Heart left ventricle (tissue), 16 donors: ENCODE measurements at regions not wholly inside any gene's neighbourhood (a gene's known extent, or its start where the extent isn't known, plus 50 kb on each side); places are given as distances from the start of the nearest gene placed in this dataset.

Source experiments
- ATAC-seq, 4 donors: fragments of 200-7000 bp; cut with Tn5 transposase; one replicate each; pipeline ENCODE4 v1.9.1; 2020 to 2022; ENCODE audit warnings: moderate library complexity in 4 of 4, mild to moderate bottlenecking in 3 of 4, moderate number of reproducible peaks in 1 of 4
- DNase-seq, 5 donors: peaks; one replicate each; pipeline ENCODE4 v3.0.0-alpha.2; 2020
- H3K27ac ChIP-seq, 12 donors: fragments of 200-600 bp; sonication (generic) in 4 of 12; one replicate each; pipeline versions ENCODE4 v1.5.0 to v1.8.0; 2016 to 2022; ENCODE audit warnings: mild to moderate bottlenecking in 2 of 12
- H3K27me3 ChIP-seq, 9 donors: fragments of 200-600 bp; sonication (generic) in 2 of 9; one replicate each; pipeline versions ENCODE4 v1.5.1 to v1.8.0; 2016 to 2022; ENCODE audit warnings: mild to moderate bottlenecking in 3 of 9
- H3K36me3 ChIP-seq, 9 donors: fragments of 200-600 bp; sonication (generic) in 2 of 9; one replicate each; pipeline versions ENCODE4 v1.5.0 to v1.8.0; 2018 to 2022; ENCODE audit warnings: mild to moderate bottlenecking in 2 of 9
- H3K4me1 ChIP-seq, 12 donors: fragments of 200-600 bp; sonication (generic) in 4 of 12; one replicate each; pipeline versions ENCODE4 v1.5.0 to v1.8.0; 2016 to 2022; ENCODE audit warnings: mild to moderate bottlenecking in 3 of 12
- H3K4me3 ChIP-seq, 12 donors: fragments of 200-600 bp; sonication (generic) in 4 of 12; one replicate each; pipeline versions ENCODE4 v1.5.0 to v1.8.0; 2017 to 2022; ENCODE audit warnings: mild to moderate bottlenecking in 9 of 12, moderate library complexity in 4 of 12
- H3K9me3 ChIP-seq, 12 donors: fragments of 200-600 bp; sonication (generic) in 4 of 12; one replicate each; pipeline versions ENCODE4 v1.5.0 to v1.8.0; 2016 to 2022; ENCODE audit warnings: mild to moderate bottlenecking in 1 of 12
- POLR2A ChIP-seq, 2 donors: fragments of 450-650 bp; IDR thresholded peaks; one replicate each; pipeline ENCODE4 v1.6.1; 2017; ENCODE audit warnings: antibody characterized with exemption in 2 of 2, mild to moderate bottlenecking in 2 of 2, moderate library complexity in 2 of 2
- WGBS, 4 donors: extraction: QIAGEN DNeasy Blood & Tissue Kit in 2 of 4; methylation state at CpG; one replicate each; pipeline versions ENCODE4 v1.1.5 to v1.1.7; 2013 to 2018; 5-methylcytosine and 5-hydroxymethylcytosine counted together
- intact Hi-C, 10 donors: fragments of 100-400 bp; cut with DNase I; formaldehyde crosslinking; loops; one replicate each; pipeline versions ENCODE4 v1.11.1 to v1.14.2; 2022
- TF ChIP-seq, protein P1 (sequence below), 12 donors: fragments of 200-600 bp; sonication (generic) in 4 of 12; IDR thresholded peaks; one replicate each; pipeline versions ENCODE4 v1.5.0 to v1.8.0; 2018 to 2022; ENCODE audit warnings: antibody characterized with exemption in 12 of 12, mild to moderate bottlenecking in 5 of 12
- donor health status: ischemic (EF 13 %, LVEDD 7.1; RV severe dilation, severe dysfunction).
- donor health status: healthy with polysubstance abuse.
- donor health status: DM: no; HTN: yes; CAD: no.
- donor health status: DM: no; HTN: no; CAD: no.
- donor health status: ischemic (EF 25% LVEDD 6.9; RV normal size, moderate dysfunction).
- donor health status: ischemic (EF 25% LVEDD 5.7; RV mildly dilated, moderate dysfunction).
- donor health status: healthy.
- donor health status: DM: yes; HTN: yes; CAD: no.
- donor health status: ischemic (EF 35%, LVEDD 5.7; RV mildly dilated, moderate dysfunction).
- donor health status: nonischemic (EF 11% LVEDD 7.7; RV severe dilation, severe dysfunction).
- donor health status: DM: yes; HTN: yes; CAD: no.
- donor health status: PGD.
- donor health status: ischemic (EF 29% LVEDD 5.4; RV normal size, mild dysfunction).
- donor health status: nonischemic (EF 23%, LVEDD 6.1; RV moderate dilation, normal function).

- Histone ChIP-seq H3K27ac (no peak overlapping the region), H3K9me3 (peaks cover 0 to 5% (median 0%) of the 10 kb centered on the region in 12 donors), H3K4me3 (no peak overlapping the region), H3K36me3 (no peaks in the 10 kb centered on the region), H3K4me1 (no peaks in the 10 kb centered on the region), H3K27me3 (no peaks in the 10 kb centered on the region)
- peak in 1 of 5 donors; percentile 12 for DNase-seq
- 75 to 80% (median 79%) methylated on average over 2 to 4 of the region's 4 CpGs for WGBS, 4 donors
- intact Hi-C loops, result no loop called here
- ATAC-seq, result peak in 1 of 4 donors; percentile 34
- TF ChIP-seq, protein P1, sequence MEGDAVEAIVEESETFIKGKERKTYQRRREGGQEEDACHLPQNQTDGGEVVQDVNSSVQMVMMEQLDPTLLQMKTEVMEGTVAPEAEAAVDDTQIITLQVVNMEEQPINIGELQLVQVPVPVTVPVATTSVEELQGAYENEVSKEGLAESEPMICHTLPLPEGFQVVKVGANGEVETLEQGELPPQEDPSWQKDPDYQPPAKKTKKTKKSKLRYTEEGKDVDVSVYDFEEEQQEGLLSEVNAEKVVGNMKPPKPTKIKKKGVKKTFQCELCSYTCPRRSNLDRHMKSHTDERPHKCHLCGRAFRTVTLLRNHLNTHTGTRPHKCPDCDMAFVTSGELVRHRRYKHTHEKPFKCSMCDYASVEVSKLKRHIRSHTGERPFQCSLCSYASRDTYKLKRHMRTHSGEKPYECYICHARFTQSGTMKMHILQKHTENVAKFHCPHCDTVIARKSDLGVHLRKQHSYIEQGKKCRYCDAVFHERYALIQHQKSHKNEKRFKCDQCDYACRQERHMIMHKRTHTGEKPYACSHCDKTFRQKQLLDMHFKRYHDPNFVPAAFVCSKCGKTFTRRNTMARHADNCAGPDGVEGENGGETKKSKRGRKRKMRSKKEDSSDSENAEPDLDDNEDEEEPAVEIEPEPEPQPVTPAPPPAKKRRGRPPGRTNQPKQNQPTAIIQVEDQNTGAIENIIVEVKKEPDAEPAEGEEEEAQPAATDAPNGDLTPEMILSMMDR (IDR thresholded peaks at IDR 0.05), result no peak
- TF ChIP-seq POLR2A (IDR thresholded peaks at IDR 0.05), result no peak
These were observed 915.2 kb downstream of the RPS29 start for GRCh38 chr14:48670939-48671338.

DNA sequence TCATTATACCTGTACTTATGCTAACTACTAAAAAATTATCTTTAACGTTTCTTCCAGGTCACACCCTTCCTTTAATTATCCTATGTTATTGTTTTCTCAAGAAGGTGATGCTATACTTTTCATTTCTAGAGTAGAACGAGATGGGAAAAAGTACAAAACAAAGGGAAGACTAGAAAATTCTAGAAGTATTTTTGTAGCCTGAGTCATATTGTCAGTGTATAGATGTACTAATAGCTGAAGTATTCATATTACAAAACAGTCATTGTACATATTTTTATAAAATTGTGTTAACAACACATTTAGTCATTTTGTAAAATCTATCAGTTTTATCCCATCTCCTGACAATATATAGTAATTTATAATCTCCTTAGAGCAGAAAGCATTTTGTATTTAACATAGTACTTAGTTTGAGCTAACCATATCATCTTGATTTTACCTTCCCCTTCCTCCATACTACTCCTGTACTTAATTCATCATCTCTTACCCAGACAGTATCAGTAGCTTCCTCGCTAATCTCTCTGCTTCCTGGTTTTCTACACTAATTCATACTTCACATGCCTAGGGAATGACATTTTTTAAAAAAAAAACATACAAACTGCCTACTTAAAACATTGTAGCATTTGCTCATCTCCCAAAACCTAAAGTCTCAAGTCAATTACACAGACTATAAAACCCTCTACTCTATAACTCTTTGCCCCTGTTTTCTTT lies 920.9 kb downstream of the RPS29 start:
- ATAC-seq, result no peak
- intact Hi-C loops, result no loop called here
- no peaks in the 10 kb centered on the region for H3K36me3 ChIP-seq
- TF ChIP-seq, protein P1 (IDR thresholded peaks at IDR 0.05), result no peak
- TF ChIP-seq POLR2A (IDR thresholded peaks at IDR 0.05), result no peak
- H3K9me3 ChIP-seq, result peaks cover 0 to 19% (median 5%) of the 10 kb centered on the region in 12 donors
- WGBS, 4 donors, result 52 to 63% (median 56%) methylated on average over 3 of the region's 3 CpGs
- no peak overlapping the region for H3K27ac ChIP-seq
- no peak for DNase-seq
- H3K4me1 ChIP-seq, result no peaks in the 10 kb centered on the region
- H3K4me3 ChIP-seq, result no peak overlapping the region
- H3K27me3 ChIP-seq, result no peaks in the 10 kb centered on the region

DNA sequence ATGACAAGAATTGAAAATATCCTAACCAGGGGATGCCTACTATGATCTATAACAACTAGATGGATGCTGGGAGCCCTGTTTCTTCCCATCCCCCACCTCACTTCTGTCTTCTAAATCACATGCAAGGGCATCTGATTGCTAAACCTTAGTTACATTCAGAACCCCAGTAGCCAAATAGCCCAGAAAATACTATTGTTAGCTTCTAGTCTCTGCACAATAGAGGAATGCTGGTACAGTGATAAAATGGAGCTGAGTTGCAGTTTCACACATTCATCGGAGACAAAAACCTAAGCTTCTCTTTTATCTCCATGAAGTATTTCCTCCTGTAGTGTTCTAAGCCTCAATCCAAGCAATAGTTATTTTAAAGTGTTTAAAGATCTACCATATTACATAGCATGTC lies 942.9 kb downstream of the RPS29 start:
- WGBS, 4 donors, result 63 to 79% (median 75%) methylated on average over 1 of the region's 1 CpG
- H3K27ac ChIP-seq, result no peak overlapping the region
- TF ChIP-seq, protein P1 (IDR thresholded peaks at IDR 0.05), result no peak
- TF ChIP-seq POLR2A (IDR thresholded peaks at IDR 0.05), result no peak

DNA sequence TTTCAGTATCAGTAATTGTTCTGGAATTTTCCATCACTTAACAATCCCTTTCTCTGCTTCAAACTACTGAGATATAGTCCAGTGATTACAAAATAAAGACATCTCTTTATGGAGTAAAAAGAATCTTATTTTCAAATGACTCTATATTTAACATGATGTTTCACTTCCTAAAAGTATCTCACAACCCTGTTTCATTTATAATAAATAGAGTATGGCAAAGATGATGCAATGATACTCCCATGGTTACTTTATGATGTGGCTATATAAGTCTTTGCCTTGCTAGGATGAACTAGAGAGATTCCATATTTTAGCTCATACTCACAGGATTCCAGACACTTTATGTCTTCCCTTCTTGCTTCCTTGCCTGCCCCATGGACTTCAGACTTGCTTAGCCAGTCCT lies 953.5 kb upstream of the MDGA2 start:
- Histone ChIP-seq H3K36me3 (no peaks in the 10 kb centered on the region), H3K4me3 (no peak overlapping the region), H3K4me1 (no peaks in the 10 kb centered on the region), H3K27me3 (no peaks in the 10 kb centered on the region), H3K9me3 (peaks cover 0 to 4% (median 0%) of the 10 kb centered on the region in 12 donors), H3K27ac (no peak overlapping the region)
- no peak for DNase-seq
- TF ChIP-seq, protein P1 (IDR thresholded peaks at IDR 0.05), result no peak
- no peak for TF ChIP-seq POLR2A (IDR thresholded peaks at IDR 0.05)
- intact Hi-C loops, result no loop called here
- ATAC-seq, result no peak

More for the DNA sequence above, 942.9 kb downstream of the RPS29 start:
- Histone ChIP-seq H3K4me1 (no peaks in the 10 kb centered on the region), H3K36me3 (no peaks in the 10 kb centered on the region), H3K27me3 (no peaks in the 10 kb centered on the region), H3K4me3 (no peak overlapping the region), H3K9me3 (peaks cover 0 to 15% (median 2%) of the 10 kb centered on the region in 12 donors)
- DNase-seq (no peak), ATAC-seq (no peak)
- intact Hi-C loops, result no loop called here
